NCI-H146 (cell line): ENCODE measurements at regions not wholly inside any gene's neighbourhood (a gene's known extent, or its start where the extent isn't known, plus 50 kb on each side); places are given as distances from the start of the nearest gene placed in this dataset.
"Not testable (repeated sequence)": the region's sequence is repeated elsewhere in the genome, so short reads cannot be mapped to it uniquely, and the experiment has no call there.

Source experiments
- DNase-seq: peaks from one replicate; lab custom pipeline; 2025; lab: John Stamatoyannopoulos, UW

DNA sequence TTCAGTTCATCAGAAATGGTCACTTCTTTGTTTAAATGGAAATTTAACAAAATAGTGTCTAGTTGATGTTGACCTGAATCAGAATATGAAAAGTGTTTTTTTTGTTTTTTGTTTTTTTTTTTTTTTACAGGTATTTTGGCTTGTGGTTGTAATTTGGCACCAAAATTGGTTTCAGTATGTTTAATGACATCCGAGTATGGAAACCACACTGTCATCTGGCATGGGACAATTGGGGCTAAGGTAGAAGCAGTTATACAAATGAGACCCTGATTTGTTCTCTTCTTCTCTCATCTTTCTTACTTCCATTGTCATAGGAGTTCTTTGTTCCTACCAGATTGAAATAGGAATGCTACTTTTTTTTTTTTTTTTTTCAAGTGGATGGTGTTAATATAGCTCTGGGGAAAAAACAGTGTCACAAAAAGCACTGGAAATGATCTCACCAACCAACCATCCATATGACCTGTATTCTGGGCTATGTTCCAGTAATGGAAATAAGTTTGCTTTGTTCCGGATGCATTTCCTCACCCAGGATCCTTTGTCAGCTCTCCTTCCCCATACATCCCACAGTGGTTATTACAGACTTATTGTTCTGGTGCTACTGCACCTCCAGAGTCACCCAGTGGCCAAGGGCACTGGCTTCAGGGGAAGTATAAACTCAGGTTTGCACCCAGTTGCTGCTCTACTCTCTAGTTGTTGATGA is 95.8 kb downstream of the ATXN3L start:
- peak; percentile 6 for DNase-seq

DNA sequence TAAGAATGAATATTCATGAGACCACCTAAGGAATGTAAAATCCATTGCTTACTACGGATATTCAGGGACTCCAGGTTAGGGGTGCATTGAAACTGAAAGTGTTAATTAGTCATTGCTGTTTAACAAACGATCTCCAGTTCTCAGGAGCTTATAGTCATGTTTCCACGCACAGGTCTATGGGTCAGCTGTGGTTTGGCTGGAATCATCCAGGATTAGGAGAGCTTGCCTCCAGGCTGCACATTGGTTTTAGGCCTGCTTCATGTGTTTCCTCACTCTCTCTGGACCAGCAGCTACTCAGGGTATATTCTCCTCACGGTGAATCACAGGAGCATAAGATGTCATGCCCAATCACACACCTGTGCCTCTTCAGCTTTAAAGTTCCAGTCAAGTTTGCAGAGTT is 98.9 kb downstream of the ATXN3L start:
- DNase-seq = no peak

DNA sequence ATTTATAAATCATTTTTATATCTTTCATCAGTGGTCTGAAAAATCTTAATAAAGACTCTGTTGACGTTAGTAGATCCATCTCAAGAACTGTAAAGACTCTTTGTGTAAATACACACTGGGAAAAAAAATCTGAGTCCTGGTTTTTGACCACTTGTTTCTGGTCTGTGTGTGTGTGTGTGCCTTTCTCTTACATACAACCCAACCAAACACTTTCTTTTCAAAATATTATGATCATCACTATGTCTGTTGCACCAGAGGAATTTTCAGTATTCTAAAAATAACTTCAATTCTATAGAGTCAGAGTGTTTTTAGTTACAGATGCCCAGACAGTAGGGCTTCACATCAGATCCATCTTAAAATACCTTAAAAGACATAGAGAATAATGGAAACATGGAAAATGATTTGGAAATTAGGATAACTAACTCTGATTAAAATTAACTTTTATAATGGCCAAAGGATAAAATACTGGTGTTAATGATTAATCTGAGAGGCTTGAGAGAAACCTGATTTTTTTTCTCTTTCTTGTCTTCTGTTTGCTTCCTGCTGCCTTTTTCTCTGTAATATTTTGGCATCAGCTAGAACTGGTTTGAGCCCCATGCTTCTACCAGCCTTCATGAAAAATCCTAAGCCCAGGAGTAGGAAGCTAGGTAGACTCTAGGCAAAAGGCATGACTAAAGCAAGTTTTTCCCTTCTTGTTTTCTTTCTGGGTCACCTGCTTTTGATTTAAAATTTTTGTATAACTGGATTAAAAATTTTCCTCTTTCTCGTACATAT is 99.7 kb downstream of the ATXN3L start:
- DNase-seq = no peak

DNA sequence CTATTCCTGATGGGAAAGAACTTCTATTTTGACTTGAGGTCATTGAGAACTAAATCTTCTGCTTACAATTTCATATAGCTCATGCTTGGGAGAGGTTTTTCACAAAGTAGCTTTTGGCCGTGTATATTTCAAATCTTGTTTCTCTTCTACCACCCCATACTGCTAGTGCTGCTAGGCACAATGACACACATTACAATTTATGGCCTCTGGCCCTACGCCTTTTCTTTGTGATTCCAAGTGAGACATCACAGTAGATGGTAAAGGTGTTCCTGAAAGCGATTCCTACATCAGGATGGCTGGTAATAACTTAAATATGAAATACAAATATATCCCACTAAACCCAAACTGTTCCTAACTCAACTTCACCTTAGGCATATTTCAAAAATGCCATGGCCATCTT is 101.1 kb downstream of the ATXN3L start:
- no peak for DNase-seq

DNA sequence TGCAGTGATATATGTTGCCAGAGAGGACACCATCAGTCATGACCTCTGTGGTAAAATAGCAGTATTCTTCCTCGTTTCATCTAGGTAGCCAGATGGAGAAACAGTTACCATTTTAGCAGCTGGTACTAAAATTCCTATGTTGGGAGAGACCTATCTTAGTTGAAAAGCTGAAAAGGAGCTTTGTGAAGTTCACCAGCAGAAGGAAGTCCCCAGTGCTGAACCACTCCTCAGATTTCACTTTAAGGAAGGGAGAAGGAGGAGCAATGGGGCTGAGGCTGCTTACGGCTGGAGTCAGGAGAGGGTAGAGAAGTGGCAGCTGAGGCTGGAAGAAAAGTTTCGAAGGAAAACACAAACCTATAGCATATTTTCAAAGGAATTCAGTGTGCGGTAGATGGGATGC is 103.7 kb downstream of the ATXN3L start:
- DNase-seq = no peak

DNA sequence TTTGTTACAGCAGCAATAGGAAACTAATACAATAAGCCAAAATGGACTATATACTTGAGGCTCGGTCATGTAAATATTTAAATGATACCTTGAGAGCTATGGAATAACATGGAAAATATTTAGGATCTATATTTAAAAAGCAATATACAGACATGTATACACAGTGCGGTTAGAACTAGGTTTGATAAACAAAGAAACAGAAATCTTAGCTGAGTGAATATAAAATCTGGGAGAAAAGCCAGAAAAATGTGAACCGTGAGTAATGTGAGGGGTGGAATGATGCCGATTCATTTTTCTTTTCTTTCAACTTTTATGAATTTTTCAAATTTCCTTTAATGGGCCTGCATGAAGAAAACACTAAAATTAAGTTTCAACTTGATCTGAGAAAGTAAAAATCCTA is 104.1 kb downstream of the ATXN3L start:
- DNase-seq = no peak

DNA sequence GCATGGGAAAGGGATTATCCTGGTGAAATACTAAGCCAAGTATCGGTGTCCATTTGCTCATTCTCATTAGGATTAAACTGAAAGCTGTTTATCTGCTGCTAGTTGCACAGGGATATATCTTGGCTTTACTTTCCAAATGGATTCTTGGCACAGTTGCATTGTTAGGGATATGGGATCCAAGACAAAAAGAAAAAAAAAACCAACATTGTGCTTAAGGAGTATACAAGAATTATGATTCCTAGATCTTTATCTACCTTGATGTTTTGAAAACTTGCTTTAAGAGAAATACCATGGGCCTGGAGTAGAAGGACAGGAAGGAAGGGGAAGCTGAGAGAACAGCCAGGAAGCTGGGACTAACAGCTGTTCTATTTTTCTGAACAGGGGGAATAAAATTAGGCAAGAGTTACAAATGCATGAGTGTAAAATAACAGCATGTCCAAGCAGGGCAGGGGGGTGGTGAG is 107.6 kb downstream of the ATXN3L start:
- no peak for DNase-seq

DNA sequence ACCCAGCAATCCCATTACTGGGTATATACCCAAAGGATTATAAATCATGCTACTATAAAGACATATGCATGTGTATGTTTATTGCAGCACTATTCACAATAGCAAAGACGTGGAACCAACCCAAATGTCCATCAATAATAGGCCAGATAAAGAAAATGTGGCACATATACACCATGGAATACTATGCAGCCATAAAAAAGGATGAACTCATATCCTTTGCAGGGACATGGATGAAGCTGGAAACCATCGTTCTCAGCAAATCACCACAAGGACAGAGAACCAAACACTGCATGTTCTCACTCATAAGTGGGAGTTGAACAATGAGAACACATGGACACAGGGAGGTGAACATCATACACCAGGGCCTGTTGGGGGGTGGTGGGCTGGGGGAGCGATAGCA is 109.7 kb downstream of the ATXN3L start:
- not testable (repeated sequence) for DNase-seq

DNA sequence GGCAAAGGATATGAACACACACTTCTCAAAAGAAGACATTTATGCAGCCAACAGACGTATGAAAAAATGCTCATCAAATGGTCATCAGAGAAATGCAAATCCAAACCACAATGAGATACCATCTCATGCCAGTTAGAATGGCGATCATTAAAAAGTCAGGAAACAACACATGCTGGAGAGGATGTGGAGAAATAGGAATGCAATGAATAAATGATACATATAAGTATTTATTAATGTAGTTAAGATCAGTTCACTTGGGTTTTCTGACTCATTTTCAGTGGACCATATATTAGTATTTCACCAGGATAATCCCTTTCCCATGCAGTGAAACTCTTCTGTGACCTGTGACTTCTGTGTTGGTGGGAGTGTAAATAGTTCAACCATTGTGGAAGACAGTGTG is 110.1 kb downstream of the ATXN3L start:
- not testable (repeated sequence) for DNase-seq

DNA sequence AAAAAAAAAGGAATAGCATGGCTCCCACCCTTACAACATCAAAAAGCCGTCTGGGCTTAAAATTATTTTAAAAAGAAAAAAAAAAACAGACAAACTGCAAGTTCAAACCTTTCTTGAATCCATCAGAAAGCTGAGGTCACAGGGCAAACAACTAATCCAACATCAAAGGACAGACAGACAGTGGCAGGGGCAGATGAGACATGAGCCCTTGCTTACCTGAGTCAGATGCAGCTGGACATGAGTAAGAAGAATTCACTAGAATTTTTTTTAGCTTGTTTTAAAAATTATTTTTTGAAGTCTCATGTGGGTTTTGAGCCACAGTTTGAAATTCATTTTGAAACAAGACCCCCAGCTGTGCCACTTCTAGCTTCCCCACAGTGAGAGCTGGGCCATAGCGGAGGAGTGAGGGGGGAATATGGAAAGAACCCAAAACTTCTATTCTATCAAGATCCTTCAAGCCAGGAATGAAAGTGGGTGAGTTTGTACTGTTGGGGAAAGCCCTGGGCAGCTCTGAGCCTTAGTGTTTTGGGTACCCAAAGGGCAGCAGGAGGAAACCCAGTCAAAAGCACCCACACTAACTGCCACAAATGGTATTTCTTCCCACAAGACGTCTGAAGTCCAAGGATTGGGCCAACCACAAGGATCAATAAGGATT is 111.4 kb downstream of the ATXN3L start:
- DNase-seq = no peak

DNA sequence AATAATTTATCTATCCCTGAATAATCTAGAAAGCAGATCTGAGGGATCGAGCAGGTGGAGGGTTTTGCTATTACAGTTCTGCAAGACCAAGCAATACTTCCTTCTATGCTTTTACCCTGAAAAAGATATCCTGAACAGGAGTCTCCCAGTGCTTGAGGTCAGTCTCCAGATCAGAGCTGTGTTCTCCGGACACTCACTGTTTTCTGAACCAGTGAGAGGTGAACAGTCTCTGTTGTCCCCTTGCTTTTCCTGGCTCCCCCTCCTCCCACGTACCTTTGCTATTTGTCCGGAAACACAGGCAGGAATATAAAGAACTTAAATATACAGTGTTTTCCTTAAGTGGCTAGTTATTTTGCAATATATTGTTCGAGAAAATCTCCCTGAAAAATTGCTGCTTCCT is 116.6 kb downstream of the ATXN3L start:
- DNase-seq = no peak

DNA sequence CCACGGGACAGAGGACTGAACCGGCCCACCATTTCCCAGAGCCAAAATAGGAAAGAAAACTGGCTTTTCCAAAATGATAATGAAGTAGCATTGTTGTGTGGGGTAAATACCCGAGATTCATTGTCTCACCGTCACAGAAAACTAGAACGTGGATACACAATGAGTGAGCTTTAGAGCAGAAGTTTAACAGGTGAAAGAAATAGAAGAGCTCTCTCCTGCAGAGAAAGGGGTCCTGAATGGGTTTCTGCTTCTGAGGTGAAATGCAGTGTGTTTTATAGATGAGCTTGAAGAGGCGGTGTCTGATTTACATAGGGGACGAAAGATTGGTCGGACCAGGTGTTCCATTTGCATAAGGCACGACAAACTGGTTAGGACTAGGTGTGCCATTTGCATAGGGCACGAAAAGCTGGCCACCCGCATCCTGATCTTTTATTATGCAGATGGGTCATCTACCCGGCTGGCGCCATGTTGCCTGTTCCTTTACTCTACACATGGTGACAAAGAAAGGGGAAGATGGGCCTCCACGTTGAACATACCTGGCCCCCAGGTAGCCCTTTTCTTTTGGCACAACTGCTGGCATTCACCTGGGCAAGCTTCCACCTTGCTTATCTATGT is 118.1 kb downstream of the ATXN3L start:
- peak; percentile 91 for DNase-seq

DNA sequence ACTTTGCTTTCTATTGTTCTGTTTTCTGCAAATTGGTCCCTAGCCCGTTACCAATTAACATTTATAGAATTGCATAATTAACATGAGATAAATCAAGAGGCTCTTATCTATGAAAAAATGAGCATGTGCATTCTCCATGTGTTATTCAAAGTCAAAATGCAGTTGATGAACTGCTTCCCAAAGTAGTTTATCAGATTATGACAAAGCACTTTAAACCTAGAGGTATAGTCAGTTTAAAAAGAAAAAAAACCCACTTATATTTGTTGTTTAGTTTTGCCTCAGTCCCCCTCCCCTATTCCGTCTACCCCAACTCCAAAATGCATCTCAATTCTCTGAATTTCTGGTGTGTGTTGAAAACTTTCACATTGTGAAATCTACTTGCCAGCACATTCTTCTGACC is 119.5 kb downstream of the ATXN3L start:
- no peak for DNase-seq

DNA sequence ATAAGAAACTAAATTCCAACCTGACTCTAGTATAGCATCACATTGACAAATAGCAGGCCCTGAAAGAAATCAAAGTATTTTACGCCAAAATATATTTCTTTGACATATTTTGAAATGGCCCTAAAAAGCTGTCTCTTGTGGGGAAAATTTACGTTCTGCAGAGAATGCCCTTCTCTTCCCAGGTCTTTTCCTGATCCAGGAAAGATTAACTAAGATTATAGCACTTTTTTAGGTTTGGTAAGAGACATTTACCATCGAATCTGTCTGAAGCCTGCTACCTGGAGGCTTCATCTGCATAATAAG is 121.1 kb downstream of the ATXN3L start:
- DNase-seq = no peak

DNA sequence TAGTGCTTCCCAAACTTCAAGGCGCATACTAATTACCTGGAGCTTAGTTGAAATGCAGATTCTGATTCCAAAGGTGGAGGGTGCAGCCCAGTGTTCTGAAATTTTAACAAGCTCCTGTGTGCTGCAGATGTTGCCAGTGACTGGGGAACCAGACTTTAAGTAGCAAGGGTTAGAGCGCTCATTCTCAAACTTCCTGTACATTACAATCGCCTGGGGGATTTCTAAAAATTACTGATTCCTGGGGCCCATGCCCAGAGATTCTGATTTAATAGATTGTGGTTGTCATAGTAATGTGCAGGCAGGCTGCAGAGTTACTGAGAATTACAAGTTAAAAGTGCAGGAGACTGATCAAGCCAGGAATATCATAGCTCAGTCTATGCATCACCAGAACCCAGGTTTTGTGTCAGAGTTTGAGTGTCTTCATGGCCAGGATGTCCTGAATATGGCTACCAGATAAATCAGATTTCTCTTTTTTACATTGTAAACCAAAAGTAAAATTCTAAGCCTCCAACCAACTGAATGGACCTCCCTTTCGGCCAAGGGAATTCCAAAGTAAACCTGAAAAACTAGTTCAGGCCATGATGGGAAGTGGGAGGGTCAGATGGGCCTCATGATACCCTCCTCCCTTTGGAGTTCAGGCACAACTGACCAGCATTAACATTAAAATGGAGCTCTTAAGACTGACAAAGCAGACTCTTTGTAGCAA is 121.6 kb downstream of the ATXN3L start:
- peak; percentile 16 for DNase-seq

DNA sequence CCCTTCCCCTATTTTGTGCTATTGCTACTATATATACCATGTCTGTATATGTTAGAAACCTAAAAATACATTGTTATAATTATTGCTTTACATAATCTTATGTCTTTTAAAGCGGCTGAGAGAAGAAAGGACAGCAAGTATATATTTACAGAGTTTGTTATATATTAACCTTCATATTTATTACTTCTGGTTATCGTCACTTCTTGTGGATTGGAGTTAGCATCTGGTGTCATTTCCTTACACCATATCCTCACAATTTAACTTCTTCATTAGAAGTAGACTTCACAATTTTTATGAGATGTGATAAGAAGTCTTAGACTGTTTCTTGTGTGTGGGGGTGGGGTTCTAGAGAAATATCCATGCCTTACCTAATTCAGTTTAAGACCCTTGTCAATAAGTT is 123.1 kb downstream of the ATXN3L start:
- no peak for DNase-seq

DNA sequence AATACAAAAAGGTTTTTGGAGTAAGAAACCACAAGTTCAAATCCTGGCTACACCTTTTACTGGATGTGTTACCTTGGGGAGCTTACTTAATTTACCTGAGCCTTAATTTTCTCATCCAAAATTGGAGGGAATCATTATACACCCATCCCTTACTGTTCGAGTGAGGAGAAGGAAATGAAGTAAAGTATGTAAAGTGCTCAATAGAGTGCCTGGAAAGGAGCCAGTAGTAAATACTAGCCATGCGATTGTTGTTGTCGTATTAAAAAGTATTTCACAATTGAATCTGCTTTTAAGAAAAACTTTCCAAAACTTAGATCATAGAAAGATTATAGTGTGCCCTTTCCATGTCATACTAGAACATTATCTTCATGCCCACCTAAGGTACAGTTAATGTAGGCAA is 124.5 kb downstream of the ATXN3L start:
- no peak for DNase-seq

DNA sequence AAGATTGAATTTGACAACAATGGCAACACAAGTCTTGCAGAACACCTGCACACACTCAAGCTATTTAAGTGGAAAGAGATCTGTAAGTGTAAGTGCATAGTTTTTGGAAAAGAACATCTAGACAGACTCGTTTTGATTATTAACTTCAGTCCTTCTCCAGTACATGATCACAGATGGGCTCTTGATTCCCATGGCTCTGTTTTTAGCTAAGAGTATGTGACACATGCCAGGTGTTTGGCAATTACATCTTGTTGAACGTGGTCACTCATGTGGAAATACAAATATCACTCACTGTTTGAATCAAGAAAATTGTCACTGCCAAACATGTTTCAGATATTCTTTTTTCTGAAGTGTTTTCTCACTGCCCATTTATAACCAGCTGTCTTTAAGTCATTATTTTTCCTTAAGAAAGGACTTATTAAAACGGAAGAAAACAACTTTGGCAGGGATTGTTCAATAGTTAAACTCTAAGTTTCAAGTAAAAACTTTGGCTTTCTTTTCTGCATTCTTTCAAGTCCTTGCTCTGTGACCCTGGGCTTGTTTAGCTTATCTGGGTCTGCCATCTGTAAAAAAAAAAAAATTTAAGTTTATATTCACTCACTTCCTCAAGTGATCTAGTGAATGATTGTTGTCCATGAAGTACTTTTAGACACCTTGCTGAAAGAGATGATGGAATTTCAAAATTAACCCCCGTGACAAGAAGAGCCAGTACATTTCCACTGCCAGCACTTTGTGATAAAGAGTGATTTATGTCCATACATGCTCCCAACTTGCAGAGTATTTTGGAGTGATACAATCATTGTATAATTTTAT is 125.4 kb downstream of the ATXN3L start:
- DNase-seq = peak; percentile 88

DNA sequence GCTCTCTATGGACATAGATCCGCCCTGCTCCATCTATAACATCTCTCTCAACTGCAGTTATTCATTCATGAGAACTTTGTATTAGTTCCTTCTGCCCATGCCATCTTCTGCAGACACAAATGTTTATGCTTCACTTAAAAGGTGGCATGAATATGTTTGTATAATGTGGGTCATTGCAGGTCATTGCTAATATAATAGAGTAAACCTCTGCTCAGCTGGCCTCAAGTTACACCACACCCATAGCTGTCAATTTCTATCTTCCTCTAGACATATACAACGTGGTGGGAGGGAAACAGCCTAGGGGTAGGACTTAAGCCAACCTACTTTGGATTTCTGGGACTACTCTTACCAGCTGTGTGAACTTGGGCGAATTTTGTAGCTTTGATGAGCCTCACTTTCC is 129.8 kb downstream of the ATXN3L start:
- peak; percentile 50 for DNase-seq

DNA sequence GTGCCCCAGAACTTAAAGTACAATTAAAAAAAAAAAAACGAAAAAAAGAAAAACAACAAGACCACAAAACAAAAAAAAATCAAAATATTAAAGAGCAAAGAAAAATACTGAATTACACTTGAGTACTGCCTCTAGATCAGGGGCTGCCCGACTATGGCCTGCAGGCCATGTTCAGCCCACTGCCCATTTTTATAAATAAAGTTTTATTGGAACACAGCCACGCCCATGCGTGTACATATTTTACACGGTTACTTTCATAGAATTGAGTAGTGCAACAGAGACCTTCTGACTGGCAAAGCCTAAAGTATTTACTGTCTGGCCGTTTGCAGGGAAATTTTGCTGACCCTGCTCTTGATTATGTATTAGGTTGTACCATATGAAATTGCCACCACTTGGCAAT is 130.5 kb downstream of the ATXN3L start:
- DNase-seq = no peak

DNA sequence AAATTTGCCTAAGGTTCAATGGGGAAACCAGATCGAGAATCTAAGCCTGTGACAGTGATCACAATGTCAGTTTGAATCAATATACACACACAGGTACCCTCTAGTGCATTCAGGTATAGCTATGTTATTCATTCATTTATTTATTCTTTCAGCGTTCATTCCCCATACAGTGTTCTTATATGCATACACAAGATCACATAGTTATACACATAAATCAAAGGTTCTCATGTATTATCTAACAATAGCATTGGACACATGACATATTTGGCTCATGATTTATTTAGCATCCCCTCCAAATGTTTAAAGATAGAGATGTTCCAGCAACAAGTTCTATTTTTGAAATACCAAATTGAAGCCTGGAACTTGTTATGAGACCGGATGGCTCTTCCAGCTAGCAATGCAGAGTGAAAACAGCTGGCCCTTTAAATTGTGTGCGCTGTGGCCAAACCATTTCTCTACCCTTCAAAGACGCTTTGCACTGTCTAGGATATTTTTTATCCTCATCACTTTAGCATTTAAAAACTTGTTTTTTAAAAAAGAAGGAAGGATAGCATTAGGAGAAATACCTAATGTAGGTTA is 131.0 kb downstream of the ATXN3L start:
- no peak for DNase-seq
